Gastroesophageal sphincter (tissue), 4 donors: ENCODE measurements at regions not wholly inside any gene's neighbourhood (a gene's known extent, or its start where the extent isn't known, plus 50 kb on each side); places are given as distances from the start of the nearest gene placed in this dataset.

ENCODE experiments used
- ATAC-seq: fragments of 150-250 bp; one replicate; pipeline ENCODE4 v1.9.1; 2016; ENCODE audit warnings: mild to moderate bottlenecking, moderate library complexity
- H3K27ac ChIP-seq, 4 donors: fragments of 200-600 bp; sonication (generic) in 3 of 4; 1 replicate in 3 of 4; 2 replicates in 1 of 4; pipeline ENCODE4 v1.5.1; 2016 to 2019
- H3K27me3 ChIP-seq: fragments of 200-600 bp; sonication (generic); one replicate; pipeline ENCODE4 v1.5.1; 2019
- H3K36me3 ChIP-seq, 2 donors: fragments of 200-600 bp; sonication (generic); one replicate each; pipeline ENCODE4 v1.5.1; 2019; ENCODE audit warnings: control low read depth in 1 of 2
- H3K4me1 ChIP-seq, 3 donors: fragments of 200-600 bp; sonication (generic); 1 replicate in 2 of 3; 2 replicates in 1 of 3; pipeline ENCODE4 v1.5.1; 2016 to 2019; ENCODE audit warnings: control low read depth in 2 of 3
- H3K4me3 ChIP-seq, 2 donors: fragments of 200-600 bp; sonication (generic); one replicate each; pipeline ENCODE4 v1.5.1; 2019; ENCODE audit warnings: mild to moderate bottlenecking in 1 of 2, moderate library complexity in 1 of 2
- H3K9me3 ChIP-seq, 3 donors: fragments of 200-600 bp; sonication (generic); one replicate each; pipeline ENCODE4 v1.5.1; 2017 to 2019; ENCODE audit warnings: control low read depth in 2 of 3
- EP300 ChIP-seq: sonication (generic); formaldehyde crosslinking; IDR thresholded peaks from one replicate; pipeline ENCODE4 v1.6.1; 2017; ENCODE audit warnings: antibody characterized with exemption, mild to moderate bottlenecking
- POLR2A ChIP-seq, 2 donors: fragments of 450-650 bp; IDR thresholded peaks; one replicate each; pipeline ENCODE4 v1.6.1; 2017; ENCODE audit warnings: antibody characterized with exemption in 2 of 2, mild to moderate bottlenecking in 2 of 2, moderate library complexity in 1 of 2
- POLR2AphosphoS5 ChIP-seq: sonication (generic); formaldehyde crosslinking; IDR thresholded peaks from one replicate; pipeline ENCODE4 v1.6.1; 2017; ENCODE audit warnings: antibody characterized with exemption
- WGBS, 2 donors: methylation state at CpG; one replicate each; pipeline ENCODE4 v1.1.5; 2018; ENCODE audit warnings: low coverage in 1 of 2; 5-methylcytosine and 5-hydroxymethylcytosine counted together
- TF ChIP-seq, protein P1 (sequence below), 4 experiments: fragments of 200-600 bp in 2 of 4; fragments of 450-650 bp in 2 of 4; sonication (generic) in 1 of 4; IDR thresholded peaks; one replicate each; pipeline ENCODE4 v1.5.1; 2017 to 2019; ENCODE audit warnings: antibody characterized with exemption in 4 of 4, mild to moderate bottlenecking in 2 of 4, moderate library complexity in 2 of 4

DNA sequence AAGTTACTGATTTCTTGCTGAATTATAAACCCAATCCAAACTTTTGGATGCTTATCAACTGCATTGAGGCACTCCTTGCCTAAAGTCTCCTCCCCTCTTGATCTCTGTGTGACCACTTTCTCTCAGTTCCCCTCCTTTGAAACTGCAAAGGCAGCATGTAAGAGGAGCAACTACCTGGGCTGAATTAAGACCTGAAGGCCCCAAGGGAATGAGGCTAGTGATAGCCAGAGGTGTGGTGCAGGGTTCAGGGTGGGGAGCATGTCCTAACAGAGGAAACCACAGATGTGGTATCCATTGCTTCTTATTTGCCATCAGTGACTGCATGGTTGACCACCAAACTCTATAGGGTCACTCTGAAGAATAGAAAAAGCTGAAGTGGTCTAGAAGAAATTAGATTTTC is 557.9 kb downstream of the TNS1 start:
- Histone ChIP-seq H3K27me3 (no peaks in the 10 kb centered on the region), H3K4me3 (no peak overlapping the region), H3K27ac (no peak overlapping the region), H3K9me3 (no peaks in the 10 kb centered on the region), H3K4me1 (peaks cover 0 to 12% (median under 1%) of the 10 kb centered on the region in 3 donors), H3K36me3 (no peaks in the 10 kb centered on the region)
- TF ChIP-seq, protein P1, sequence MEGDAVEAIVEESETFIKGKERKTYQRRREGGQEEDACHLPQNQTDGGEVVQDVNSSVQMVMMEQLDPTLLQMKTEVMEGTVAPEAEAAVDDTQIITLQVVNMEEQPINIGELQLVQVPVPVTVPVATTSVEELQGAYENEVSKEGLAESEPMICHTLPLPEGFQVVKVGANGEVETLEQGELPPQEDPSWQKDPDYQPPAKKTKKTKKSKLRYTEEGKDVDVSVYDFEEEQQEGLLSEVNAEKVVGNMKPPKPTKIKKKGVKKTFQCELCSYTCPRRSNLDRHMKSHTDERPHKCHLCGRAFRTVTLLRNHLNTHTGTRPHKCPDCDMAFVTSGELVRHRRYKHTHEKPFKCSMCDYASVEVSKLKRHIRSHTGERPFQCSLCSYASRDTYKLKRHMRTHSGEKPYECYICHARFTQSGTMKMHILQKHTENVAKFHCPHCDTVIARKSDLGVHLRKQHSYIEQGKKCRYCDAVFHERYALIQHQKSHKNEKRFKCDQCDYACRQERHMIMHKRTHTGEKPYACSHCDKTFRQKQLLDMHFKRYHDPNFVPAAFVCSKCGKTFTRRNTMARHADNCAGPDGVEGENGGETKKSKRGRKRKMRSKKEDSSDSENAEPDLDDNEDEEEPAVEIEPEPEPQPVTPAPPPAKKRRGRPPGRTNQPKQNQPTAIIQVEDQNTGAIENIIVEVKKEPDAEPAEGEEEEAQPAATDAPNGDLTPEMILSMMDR (IDR thresholded peaks at IDR 0.05) = no peak
- TF ChIP-seq EP300 = no peak
- TF ChIP-seq POLR2A (IDR thresholded peaks at IDR 0.05) = no peak
- TF ChIP-seq POLR2AphosphoS5 = no peak
- ATAC-seq = no peak

DNA sequence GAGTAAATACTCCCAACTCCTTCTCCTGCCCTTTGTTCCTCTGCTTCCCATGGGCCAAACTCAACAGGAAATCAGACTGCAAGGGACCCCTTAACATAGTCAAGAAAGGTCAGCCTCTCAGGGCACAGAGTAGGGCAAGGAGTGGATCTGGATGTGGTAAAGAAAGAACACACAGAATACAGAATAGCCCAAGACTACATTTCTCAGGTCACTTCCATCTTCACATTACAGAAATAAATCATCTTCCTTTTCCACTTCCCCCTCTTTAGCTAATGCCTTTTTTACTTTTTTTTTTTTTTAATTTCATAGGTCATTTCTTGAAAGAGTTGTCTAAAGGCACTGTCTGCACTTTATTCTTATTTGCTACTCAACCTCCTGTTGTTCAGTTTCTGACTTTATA is 558.3 kb downstream of the TNS1 start:
- Histone ChIP-seq H3K9me3 (no peaks in the 10 kb centered on the region), H3K36me3 (no peaks in the 10 kb centered on the region), H3K4me3 (no peak overlapping the region), H3K27ac (no peak overlapping the region), H3K4me1 (peaks cover 0 to 16% (median 2%) of the 10 kb centered on the region in 3 donors), H3K27me3 (no peaks in the 10 kb centered on the region)
- TF ChIP-seq, protein P1 (IDR thresholded peaks at IDR 0.05) = no peak
- no peak for TF ChIP-seq POLR2A (IDR thresholded peaks at IDR 0.05)
- TF ChIP-seq POLR2AphosphoS5 = no peak
- TF ChIP-seq EP300 = no peak
- ATAC-seq = no peak

DNA sequence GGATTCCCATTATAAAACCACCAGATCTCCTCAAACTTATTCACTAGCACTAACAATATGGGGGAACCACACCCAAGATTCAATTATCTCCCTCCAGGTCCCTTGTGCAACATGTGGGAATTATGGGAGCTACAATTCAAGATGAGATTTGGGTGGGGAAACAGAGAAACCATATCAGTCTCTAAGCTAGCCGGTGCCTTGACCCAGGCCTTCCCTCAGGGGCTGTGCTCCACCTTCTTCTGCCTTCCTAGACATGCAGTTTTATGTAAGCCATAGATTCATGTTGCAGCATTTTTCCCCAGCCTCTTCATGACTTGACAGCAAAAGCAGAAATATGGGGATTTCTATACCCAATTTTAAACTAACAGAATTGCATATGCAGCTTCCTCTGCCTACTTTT is 559.2 kb downstream of the TNS1 start:
- WGBS, 2 donors = 100% methylated on average over 1 of the region's 1 CpG
- no peaks in the 10 kb centered on the region for H3K36me3 ChIP-seq
- peaks cover 0 to 21% (median 2%) of the 10 kb centered on the region in 3 donors for H3K4me1 ChIP-seq

DNA sequence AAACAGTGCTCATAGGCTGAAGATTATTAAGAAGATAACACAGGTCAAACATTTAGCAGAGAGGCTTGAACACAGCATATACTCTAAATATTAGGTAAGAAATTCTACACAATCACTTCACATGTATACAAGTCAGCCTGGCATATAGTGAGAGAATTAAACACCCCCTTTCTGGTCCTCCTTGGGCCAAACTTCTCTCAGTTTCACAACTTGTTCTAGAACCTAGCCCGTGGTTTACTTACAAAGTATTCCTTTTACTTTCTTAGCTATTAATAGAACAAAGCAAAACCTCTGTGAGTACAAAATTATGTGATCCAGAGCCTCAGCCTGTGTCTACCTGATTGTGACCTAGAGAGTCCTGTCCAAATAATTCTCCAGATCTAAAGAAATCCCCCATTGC is 562.8 kb downstream of the TNS1 start:
- peak; percentile 67 for ATAC-seq
- H3K27me3 ChIP-seq = no peaks in the 10 kb centered on the region
- WGBS, 2 donors = 24 to 27% methylated on average over 1 of the region's 1 CpG
- TF ChIP-seq, protein P1 (IDR thresholded peaks at IDR 0.05) = no peak
- TF ChIP-seq EP300 = no peak
- TF ChIP-seq POLR2AphosphoS5 = no peak
- no peak for TF ChIP-seq POLR2A (IDR thresholded peaks at IDR 0.05)
- H3K9me3 ChIP-seq = no peaks in the 10 kb centered on the region
- H3K4me3 ChIP-seq = no peak overlapping the region
- peak overlapping the region; percentile 75 to 83 (median 78) for H3K27ac ChIP-seq
- H3K4me1 ChIP-seq = peaks cover 17 to 52% (median 20%) of the 10 kb centered on the region in 3 donors
- no peaks in the 10 kb centered on the region for H3K36me3 ChIP-seq

More for the DNA sequence above, 559.2 kb downstream of the TNS1 start:
- TF ChIP-seq, protein P1 (IDR thresholded peaks at IDR 0.05) = no peak
- TF ChIP-seq EP300 (no peak), POLR2A (IDR thresholded peaks at IDR 0.05) (no peak), POLR2AphosphoS5 (no peak)
- Histone ChIP-seq H3K27ac (no peak overlapping the region), H3K9me3 (no peaks in the 10 kb centered on the region), H3K27me3 (no peaks in the 10 kb centered on the region), H3K4me3 (no peak overlapping the region)
- no peak for ATAC-seq

DNA sequence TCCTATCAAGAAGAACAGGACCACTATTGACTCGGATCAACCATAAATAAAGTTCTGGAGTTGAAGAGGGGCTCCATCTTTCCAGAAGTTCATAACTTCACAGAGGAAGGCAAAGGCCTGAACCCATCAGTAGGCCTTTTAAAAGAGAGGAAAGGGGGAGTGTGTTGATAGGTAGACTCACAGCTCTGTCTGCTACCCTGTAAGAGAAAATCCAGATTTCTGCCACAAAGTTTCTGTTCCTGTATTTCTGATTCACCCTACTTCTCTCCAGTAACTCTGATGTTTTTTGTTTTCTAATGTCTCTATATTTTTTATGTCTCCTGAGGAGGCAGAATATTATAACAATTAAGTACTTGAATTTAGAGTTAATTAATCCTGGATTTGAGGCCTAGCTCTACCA is 564.0 kb downstream of the TNS1 start:
- ATAC-seq = no peak
- no peaks in the 10 kb centered on the region for H3K9me3 ChIP-seq
- H3K27ac ChIP-seq = peak overlapping the region; percentile 75 to 83 (median 78)
- H3K4me3 ChIP-seq = no peak overlapping the region
- H3K36me3 ChIP-seq = no peaks in the 10 kb centered on the region
- peaks cover 23 to 63% (median 25%) of the 10 kb centered on the region in 3 donors for H3K4me1 ChIP-seq
- TF ChIP-seq EP300 (no peak), POLR2A (IDR thresholded peaks at IDR 0.05) (no peak), POLR2AphosphoS5 (no peak)
- TF ChIP-seq, protein P1 (IDR thresholded peaks at IDR 0.05) = no peak
- no peaks in the 10 kb centered on the region for H3K27me3 ChIP-seq
- no CpG with 5 or more reads among the region's 1 CpG for WGBS, 2 donors
